Neural cell (in vitro differentiated cells): ENCODE measurements at regions not wholly inside any gene's neighbourhood (a gene's known extent, or its start where the extent isn't known, plus 50 kb on each side); places are given as distances from the start of the nearest gene placed in this dataset.

Source experiments
- H2AFZ ChIP-seq: fragments of 200-600, 300-800 bp; sonication (generic), shearing (Covaris generic); 2 replicates; pipeline ENCODE4 v1.6.0; 2014; ENCODE audit warnings: low read depth, mild to moderate bottlenecking, antibody characterized with exemption, low read length, moderate library complexity
- H3F3A ChIP-seq: fragments of 200-600 bp; shearing (Covaris generic); 2 replicates; pipeline ENCODE4 v1.6.1; 2016; ENCODE audit warnings: mild to moderate bottlenecking, moderate library complexity, mixed read lengths, antibody characterized with exemption, low read length; ENCODE audit not compliant: insufficient read depth, poor library complexity, severe bottlenecking
- H3K27ac ChIP-seq: fragments of 200-600, 300-800 bp; sonication (generic), shearing (Covaris generic); 2 replicates; pipeline ENCODE4 v1.5.1; 2014; ENCODE audit warnings: mild to moderate bottlenecking, low read length, moderate library complexity
- H3K27me3 ChIP-seq: fragments of 300-800, 200-600 bp; sonication (generic), shearing (Covaris generic); 2 replicates; pipeline ENCODE4 v1.6.0; 2014; ENCODE audit warnings: mild to moderate bottlenecking, low read depth, low read length, moderate library complexity; ENCODE audit not compliant: insufficient read depth
- H3K36me3 ChIP-seq: fragments of 300-800, 200-600 bp; sonication (generic), shearing (Covaris generic); 2 replicates; pipeline ENCODE4 v1.5.1; 2014; ENCODE audit warnings: mild to moderate bottlenecking, antibody characterized with exemption, low read length, moderate library complexity; ENCODE audit not compliant: insufficient read depth
- H3K4me2 ChIP-seq: fragments of 300-800, 200-600 bp; sonication (generic), shearing (Covaris generic); 2 replicates; pipeline ENCODE4 v1.6.0; 2014; ENCODE audit warnings: mild to moderate bottlenecking, low read length
- H3K4me3 ChIP-seq: fragments of 300-800, 200-600 bp; sonication (generic), shearing (Covaris generic); 2 replicates; pipeline ENCODE4 v1.5.1; 2014; ENCODE audit warnings: mild to moderate bottlenecking, low read length, moderate library complexity
- H3K79me2 ChIP-seq: fragments of 200-600 bp; shearing (Covaris generic); replicated peaks from 2 replicates; pipeline ENCODE4 v1.6.0; 2014; ENCODE audit warnings: mild to moderate bottlenecking, low read length, moderate library complexity; ENCODE audit not compliant: insufficient read depth
- H3K9ac ChIP-seq: fragments of 300-800, 200-600 bp; sonication (generic), shearing (Covaris generic); 2 replicates; pipeline ENCODE4 v1.6.1; 2016; ENCODE audit warnings: mild to moderate bottlenecking, low read length, mixed read lengths
- H3K9me2 ChIP-seq: fragments of 200-600 bp; shearing (Covaris generic); 2 replicates; pipeline ENCODE4 v1.6.1; 2016; ENCODE audit warnings: mild to moderate bottlenecking, low read length, mixed read lengths; ENCODE audit not compliant: insufficient read depth
- H3K9me3 ChIP-seq: fragments of 200-600, 300-800 bp; sonication (generic), shearing (Covaris generic); 2 replicates; pipeline ENCODE4 v1.6.1; 2016; ENCODE audit warnings: mild to moderate bottlenecking, mixed run types, low read length, moderate library complexity, mixed read lengths
- H4K20me1 ChIP-seq: fragments of 200-600 bp; shearing (Covaris generic); 2 replicates; pipeline ENCODE4 v1.6.1; 2016; ENCODE audit warnings: mild to moderate bottlenecking, mixed run types; ENCODE audit not compliant: insufficient read depth
- CTCF ChIP-seq: fragments of 450-650 bp; IDR thresholded peaks from 2 replicates; pipeline ENCODE4 v1.5.1; 2014; ENCODE audit warnings: antibody characterized with exemption, mild to moderate bottlenecking, moderate library complexity; ENCODE audit not compliant: poor library complexity, severe bottlenecking
- EP300 ChIP-seq: fragments of 450-650 bp; conservative IDR thresholded peaks from 2 replicates; pipeline ENCODE4 v1.6.1; 2014; ENCODE audit warnings: antibody characterized with exemption, mild to moderate bottlenecking, moderate library complexity; ENCODE audit not compliant: poor library complexity, severe bottlenecking
- EZH2 ChIP-seq: fragments of 200-600, 300-800 bp; shearing (Covaris generic), sonication (generic); IDR thresholded peaks from 2 replicates; pipeline ENCODE4 v1.6.1; 2014; ENCODE audit warnings: antibody characterized with exemption, low read length, borderline replicate concordance, mild to moderate bottlenecking; ENCODE audit not compliant: insufficient read depth, poor library complexity, severe bottlenecking
- MXI1 ChIP-seq: fragments of 450-650 bp; conservative IDR thresholded peaks from 2 replicates; pipeline ENCODE4 v1.6.1; 2014; ENCODE audit warnings: antibody characterized with exemption, mild to moderate bottlenecking; ENCODE audit not compliant: poor library complexity, severe bottlenecking
- POLR2AphosphoS5 ChIP-seq: IDR thresholded peaks from 2 replicates; pipeline ENCODE4 v1.6.1; 2012
- RAD21 ChIP-seq: fragments of 450-650 bp; conservative IDR thresholded peaks from 2 replicates; pipeline ENCODE4 v1.6.1; 2014; ENCODE audit warnings: antibody characterized with exemption, mild to moderate bottlenecking, moderate library complexity
- REST ChIP-seq: IDR thresholded peaks from 2 replicates; pipeline ENCODE4 v1.6.1; 2012; ENCODE audit warnings: borderline replicate concordance
- SMC3 ChIP-seq: fragments of 450-650 bp; conservative IDR thresholded peaks from 2 replicates; pipeline ENCODE4 v1.6.1; 2014; ENCODE audit warnings: antibody characterized with exemption, mild to moderate bottlenecking, moderate library complexity; ENCODE audit not compliant: poor library complexity
- TAF1 ChIP-seq: IDR thresholded peaks from 2 replicates; pipeline ENCODE4 v1.6.1; 2012; ENCODE audit warnings: low read depth

- no peaks in the 10 kb centered on the region for H3K79me2 ChIP-seq
- H2AFZ ChIP-seq = no peak overlapping the region
- H3K36me3 ChIP-seq = no peaks in the 10 kb centered on the region
- H3K4me2 ChIP-seq = no peak overlapping the region
- H3K9ac ChIP-seq = no peak overlapping the region
- no peak overlapping the region for H3K4me3 ChIP-seq
- no peak for TF ChIP-seq RAD21
- TF ChIP-seq TAF1 = no peak
- no peak for TF ChIP-seq REST
- no peak for TF ChIP-seq EZH2
- TF ChIP-seq EP300 = no peak
- TF ChIP-seq CTCF = no peak
- TF ChIP-seq POLR2AphosphoS5 = no peak
- TF ChIP-seq SMC3 = no peak
- TF ChIP-seq MXI1 = no peak
- no peaks in the 10 kb centered on the region for H4K20me1 ChIP-seq
- H3F3A ChIP-seq = no peaks in the 10 kb centered on the region
- no peaks in the 10 kb centered on the region for H3K9me3 ChIP-seq
- no peak overlapping the region for H3K27ac ChIP-seq
- no peaks in the 10 kb centered on the region for H3K9me2 ChIP-seq
- H3K27me3 ChIP-seq = no peaks in the 10 kb centered on the region
Observed at GRCh38 chr13:37187105-37187504, 81.6 kb upstream of the CSNK1A1L start.

- Histone ChIP-seq H3K9ac (no peak overlapping the region), H3K4me2 (no peak overlapping the region), H3F3A (no peaks in the 10 kb centered on the region), H3K9me3 (no peaks in the 10 kb centered on the region), H3K9me2 (no peaks in the 10 kb centered on the region), H3K27ac (no peak overlapping the region), H3K27me3 (no peaks in the 10 kb centered on the region), H2AFZ (no peak overlapping the region), H3K36me3 (no peaks in the 10 kb centered on the region), H3K79me2 (no peaks in the 10 kb centered on the region), H4K20me1 (no peaks in the 10 kb centered on the region), H3K4me3 (no peak overlapping the region)
- no peak for TF ChIP-seq RAD21
- TF ChIP-seq REST = no peak
- no peak for TF ChIP-seq MXI1
- no peak for TF ChIP-seq CTCF
- no peak for TF ChIP-seq EP300
- TF ChIP-seq TAF1 = no peak
- TF ChIP-seq EZH2 = no peak
- no peak for TF ChIP-seq POLR2AphosphoS5
- TF ChIP-seq SMC3 = no peak
Observed at GRCh38 chr13:37181620-37182019, 76.2 kb upstream of the CSNK1A1L start.
